Caco-2 (cell line): ENCODE measurements at regions not wholly inside any gene's neighbourhood (a gene's known extent, or its start where the extent isn't known, plus 50 kb on each side); places are given as distances from the start of the nearest gene placed in this dataset.
"Not testable (repeated sequence)": the region's sequence is repeated elsewhere in the genome, so short reads cannot be mapped to it uniquely, and the experiment has no call there.

Experiments used
- BruUV-seq: library from RNA; stranded (reverse); fragments of 400-500 nt; replicated peaks from 2 replicates; lab custom pipeline; 2021; lab: Mats Ljungman, UMichigan
- CTCF ChIA-PET: fragments of 300-600 bp; sonication (Branson Sonifier 250); formaldehyde crosslinking; loops from one replicate; lab custom pipeline; 2022; ENCODE audit warnings: antibody characterized with exemption; lab: Charles Lee
- POLR2A ChIA-PET: fragments of 300-600 bp; sonication (Branson Sonifier 250); formaldehyde crosslinking; loops from one replicate; lab custom pipeline; 2022; ENCODE audit warnings: antibody characterized with exemption; lab: Charles Lee
- DNase-seq, 2 experiments: peaks; one replicate each; pipeline versions ENCODE4 v3.0.0 to v3.0.0-alpha.2; 2020 to 2022
- H3K27me3 ChIP-seq: replicated peaks from 2 replicates; pipeline ENCODE4 v1.6.0; 2011; ENCODE audit warnings: low read length; ENCODE audit not compliant: control insufficient read depth, insufficient read depth
- H3K36me3 ChIP-seq: 2 replicates; pipeline ENCODE4 v1.5.1; 2011; ENCODE audit warnings: low read length; ENCODE audit not compliant: control insufficient read depth, insufficient read depth
- H3K4me1 ChIP-seq: fragments of 250-450 bp; sonication (Bioruptor Pico); 2 replicates; pipeline ENCODE4 v1.5.1; 2020; ENCODE audit warnings: mild to moderate bottlenecking
- H3K4me3 ChIP-seq: 2 replicates; pipeline ENCODE4 v1.5.1; 2011; ENCODE audit warnings: low read depth, mild to moderate bottlenecking, control low read depth, low read length
- H3K9me3 ChIP-seq: fragments of 250-450 bp; sonication (Bioruptor Pico); 2 replicates; pipeline ENCODE4 v1.5.1; 2020; ENCODE audit warnings: mild to moderate bottlenecking, moderate library complexity
- H3K27ac Mint-ChIP-seq: one replicate; pipeline ENCODE4 v1.8.0; 2022; ENCODE audit warnings: mixed read lengths; ENCODE audit not compliant: unreplicated experiment
- H3K27me3 Mint-ChIP-seq: one replicate; pipeline ENCODE4 v1.8.0; 2022; ENCODE audit warnings: mixed read lengths; ENCODE audit not compliant: insufficient read depth, unreplicated experiment
- H3K36me3 Mint-ChIP-seq: one replicate; pipeline ENCODE4 v1.8.0; 2022; ENCODE audit warnings: mild to moderate bottlenecking, mixed read lengths; ENCODE audit not compliant: insufficient read depth, unreplicated experiment
- H3K4me1 Mint-ChIP-seq: one replicate; pipeline ENCODE4 v1.8.0; 2022; ENCODE audit warnings: low read depth, mixed read lengths; ENCODE audit not compliant: unreplicated experiment
- H3K4me3 Mint-ChIP-seq: one replicate; pipeline ENCODE4 v1.8.0; 2022; ENCODE audit warnings: mild to moderate bottlenecking, moderate library complexity, mixed read lengths; ENCODE audit not compliant: unreplicated experiment
- H3K9me3 Mint-ChIP-seq: one replicate; pipeline ENCODE4 v1.8.0; 2022; ENCODE audit warnings: mixed read lengths; ENCODE audit not compliant: unreplicated experiment
- CTCF ChIP-seq, 2 experiments: fragments of 200-600 bp in 1 of 2; IDR thresholded peaks; 1 replicate in 1 of 2; 2 replicates in 1 of 2; pipeline versions ENCODE4 v1.5.1 to v1.8.0; 2011 to 2022; ENCODE audit warnings: antibody characterized with exemption in 1 of 2, control low read depth in 1 of 2, inconsistent platforms in 1 of 2, low read depth in 1 of 2, low read length in 1 of 2, mild to moderate bottlenecking in 1 of 2, moderate library complexity in 1 of 2; ENCODE audit not compliant: insufficient read depth in 1 of 2, severe bottlenecking in 1 of 2, unreplicated experiment in 1 of 2
- intact Hi-C: fragments of 100-400 bp; cut with micrococcal nuclease; formaldehyde crosslinking; loops from one replicate; pipeline ENCODE4 v1.10.0; 2022; ENCODE audit not compliant: unreplicated experiment

- H3K36me3 ChIP-seq = no peaks in the 10 kb centered on the region
- no peaks in the 10 kb centered on the region for H3K9me3 ChIP-seq
- BruUV-seq = no TSS peak
- no peak for TF ChIP-seq CTCF (IDR thresholded peaks at IDR 0.05; ENCODE audit: insufficient read depth in 1 of 2, low read depth in 1 of 2, low read length in 1 of 2, severe bottlenecking in 1 of 2, unreplicated experiment in 1 of 2)
- DNase-seq = no peak
- Mint-ChIP-seq H3K4me3 (no peak overlapping the region), H3K27me3 (peaks cover 21% of the 10 kb centered on the region), H3K9me3 (no peaks in the 10 kb centered on the region), H3K27ac (no peak overlapping the region), H3K4me1 (no peaks in the 10 kb centered on the region), H3K36me3 (no peaks in the 10 kb centered on the region)
- POLR2A ChIA-PET = no interaction called here
- CTCF ChIA-PET = no interaction called here
- no peaks in the 10 kb centered on the region for H3K4me1 ChIP-seq
- intact Hi-C loops = no loop called here
- H3K4me3 ChIP-seq = no peak overlapping the region
- H3K27me3 ChIP-seq = no peaks in the 10 kb centered on the region
These were observed 88.6 kb upstream of the CTDP1 start for GRCh38 chr18:79591032-79591308.

GRCh38 chr18:79592684-79593083, 86.9 kb upstream of the CTDP1 start:
- H3K27ac Mint-ChIP-seq, BruUV-seq, H3K9me3 Mint-ChIP-seq, H3K4me1 Mint-ChIP-seq, H3K4me1 ChIP-seq, intact Hi-C loops, DNase-seq, H3K36me3 ChIP-seq, H3K4me3 ChIP-seq, POLR2A ChIA-PET, H3K4me3 Mint-ChIP-seq, H3K9me3 ChIP-seq, H3K36me3 Mint-ChIP-seq, H3K27me3 ChIP-seq: not testable (repeated sequence)
- H3K27me3 Mint-ChIP-seq = peaks cover 21% of the 10 kb centered on the region
- CTCF ChIA-PET = interaction anchor here (0.7 kb wide), 1 partner anchor 210 kb away, joined by 5 read pairs; no protein-coding TSS in a partner anchor

- no peak for TF ChIP-seq CTCF (IDR thresholded peaks at IDR 0.05; ENCODE audit: insufficient read depth in 1 of 2, low read depth in 1 of 2, low read length in 1 of 2, severe bottlenecking in 1 of 2, unreplicated experiment in 1 of 2)
- Histone ChIP-seq H3K4me3 (no peak overlapping the region), H3K27me3 (no peaks in the 10 kb centered on the region), H3K4me1 (no peaks in the 10 kb centered on the region), H3K9me3 (no peaks in the 10 kb centered on the region), H3K36me3 (no peaks in the 10 kb centered on the region)
- no peak overlapping the region for H3K27ac Mint-ChIP-seq
- H3K9me3 Mint-ChIP-seq = no peaks in the 10 kb centered on the region
- POLR2A ChIA-PET = no interaction called here
- peaks cover 2% of the 10 kb centered on the region for H3K4me1 Mint-ChIP-seq
- CTCF ChIA-PET = no interaction called here
- H3K27me3 Mint-ChIP-seq = peaks cover 21% of the 10 kb centered on the region
- BruUV-seq = no TSS peak
- no peaks in the 10 kb centered on the region for H3K36me3 Mint-ChIP-seq
- peak in 1 of 2 experiments; percentile 2 for DNase-seq
- intact Hi-C loops = no loop called here
- no peak overlapping the region for H3K4me3 Mint-ChIP-seq
These were observed 83.7 kb upstream of the CTDP1 start for GRCh38 chr18:79595876-79596374.
